IMR-90 (cell line): ENCODE measurements at regions not wholly inside any gene's neighbourhood (a gene's known extent, or its start where the extent isn't known, plus 50 kb on each side); places are given as distances from the start of the nearest gene placed in this dataset.

ENCODE experiments used
- BHLHE40 ChIP-seq: fragments of 150-350 bp; IDR thresholded peaks from 2 replicates; pipeline ENCODE4 v1.6.1; 2016; ENCODE audit warnings: mild to moderate bottlenecking, low read depth, low read length
- CEBPB ChIP-seq: IDR thresholded peaks from 2 replicates; pipeline ENCODE4 v1.6.1; 2012; ENCODE audit warnings: low read depth, low read length, improper control_type of control experiment
- CHD1 ChIP-seq: IDR thresholded peaks from 2 replicates; pipeline ENCODE4 v1.6.1; 2012; ENCODE audit warnings: low read depth, low read length, improper control_type of control experiment
- ELK1 ChIP-seq: fragments of 150-350 bp; IDR thresholded peaks from 2 replicates; pipeline ENCODE4 v1.6.1; 2016; ENCODE audit warnings: low read depth, mild to moderate bottlenecking, low read length, moderate library complexity, borderline replicate concordance
- FOS ChIP-seq: fragments of 150-350 bp; IDR thresholded peaks from 2 replicates; pipeline ENCODE4 v1.6.1; 2016; ENCODE audit warnings: low read depth, low read length
- MAFK ChIP-seq: IDR thresholded peaks from 2 replicates; pipeline ENCODE4 v1.6.1; 2012; ENCODE audit warnings: low read depth, low read length, improper control_type of control experiment
- POLR2A ChIP-seq: IDR thresholded peaks from 2 replicates; pipeline ENCODE4 v1.6.1; 2012; ENCODE audit warnings: mild to moderate bottlenecking, low read depth, low read length
- RAD21 ChIP-seq: IDR thresholded peaks from 2 replicates; pipeline ENCODE4 v1.6.1; 2012; ENCODE audit warnings: low read length, improper control_type of control experiment
- RCOR1 ChIP-seq: IDR thresholded peaks from 2 replicates; pipeline ENCODE4 v1.6.1; 2012; ENCODE audit warnings: mild to moderate bottlenecking, low read length, improper control_type of control experiment; ENCODE audit not compliant: insufficient replicate concordance
- RFX5 ChIP-seq: IDR thresholded peaks from 2 replicates; pipeline ENCODE4 v1.8.0; 2012; ENCODE audit warnings: low read depth, mild to moderate bottlenecking, low read length, moderate library complexity
- SMC3 ChIP-seq: fragments of 150-350 bp; IDR thresholded peaks from 2 replicates; pipeline ENCODE4 v1.6.1; 2016; ENCODE audit warnings: low read depth, mild to moderate bottlenecking, antibody characterized with exemption, low read length, moderate library complexity
- TF ChIP-seq, protein P1 (sequence below): conservative IDR thresholded peaks from 2 replicates; pipeline ENCODE4 v1.5.1; 2012; ENCODE audit warnings: mild to moderate bottlenecking, low read depth, low read length, improper control_type of control experiment
- TF ChIP-seq, protein P2 (sequence below): fragments of 150-350 bp; IDR thresholded peaks from 2 replicates; pipeline ENCODE4 v1.6.1; 2017; ENCODE audit warnings: mild to moderate bottlenecking, antibody characterized with exemption, low read length, low read depth

DNA sequence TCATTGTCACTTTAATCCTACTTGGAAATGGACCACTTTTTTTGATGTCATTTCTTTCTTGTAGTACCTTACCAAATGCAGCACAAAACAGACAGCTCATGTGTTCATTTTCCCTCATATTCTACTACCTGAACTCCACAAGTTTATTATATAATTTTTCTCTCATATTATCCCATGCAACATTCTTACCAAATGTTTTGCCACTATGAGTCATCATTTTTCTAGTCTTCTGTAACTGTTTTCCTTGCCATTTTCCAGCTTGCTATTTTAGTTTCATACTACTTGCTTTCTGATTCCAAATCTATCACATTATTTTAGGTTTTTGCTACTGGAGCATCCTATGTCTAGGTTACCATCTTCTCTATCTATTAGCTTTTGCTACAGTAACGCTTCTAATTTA lies 332.7 kb downstream of the ZFHX3 start:
- TF ChIP-seq, protein P1, sequence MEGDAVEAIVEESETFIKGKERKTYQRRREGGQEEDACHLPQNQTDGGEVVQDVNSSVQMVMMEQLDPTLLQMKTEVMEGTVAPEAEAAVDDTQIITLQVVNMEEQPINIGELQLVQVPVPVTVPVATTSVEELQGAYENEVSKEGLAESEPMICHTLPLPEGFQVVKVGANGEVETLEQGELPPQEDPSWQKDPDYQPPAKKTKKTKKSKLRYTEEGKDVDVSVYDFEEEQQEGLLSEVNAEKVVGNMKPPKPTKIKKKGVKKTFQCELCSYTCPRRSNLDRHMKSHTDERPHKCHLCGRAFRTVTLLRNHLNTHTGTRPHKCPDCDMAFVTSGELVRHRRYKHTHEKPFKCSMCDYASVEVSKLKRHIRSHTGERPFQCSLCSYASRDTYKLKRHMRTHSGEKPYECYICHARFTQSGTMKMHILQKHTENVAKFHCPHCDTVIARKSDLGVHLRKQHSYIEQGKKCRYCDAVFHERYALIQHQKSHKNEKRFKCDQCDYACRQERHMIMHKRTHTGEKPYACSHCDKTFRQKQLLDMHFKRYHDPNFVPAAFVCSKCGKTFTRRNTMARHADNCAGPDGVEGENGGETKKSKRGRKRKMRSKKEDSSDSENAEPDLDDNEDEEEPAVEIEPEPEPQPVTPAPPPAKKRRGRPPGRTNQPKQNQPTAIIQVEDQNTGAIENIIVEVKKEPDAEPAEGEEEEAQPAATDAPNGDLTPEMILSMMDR = no peak
- TF ChIP-seq POLR2A = no peak
- peak; percentile 39; the same call in 1 of the 2 replicates for TF ChIP-seq MAFK
- peak; percentile 3; the same call in 1 of the 2 replicates for TF ChIP-seq CEBPB
- TF ChIP-seq, protein P2, sequence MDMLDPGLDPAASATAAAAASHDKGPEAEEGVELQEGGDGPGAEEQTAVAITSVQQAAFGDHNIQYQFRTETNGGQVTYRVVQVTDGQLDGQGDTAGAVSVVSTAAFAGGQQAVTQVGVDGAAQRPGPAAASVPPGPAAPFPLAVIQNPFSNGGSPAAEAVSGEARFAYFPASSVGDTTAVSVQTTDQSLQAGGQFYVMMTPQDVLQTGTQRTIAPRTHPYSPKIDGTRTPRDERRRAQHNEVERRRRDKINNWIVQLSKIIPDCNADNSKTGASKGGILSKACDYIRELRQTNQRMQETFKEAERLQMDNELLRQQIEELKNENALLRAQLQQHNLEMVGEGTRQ = no peak
- no peak for TF ChIP-seq RCOR1
- no peak for TF ChIP-seq RFX5
- TF ChIP-seq RAD21 = no peak
- TF ChIP-seq FOS = peak; percentile 67; the same call in 1 of the 2 replicates
- TF ChIP-seq ELK1 = no peak
- TF ChIP-seq BHLHE40 = no peak
- TF ChIP-seq CHD1 = no peak
- no peak for TF ChIP-seq SMC3
